GM06990 (cell line): ENCODE measurements at regions not wholly inside any gene's neighbourhood (a gene's known extent, or its start where the extent isn't known, plus 50 kb on each side); places are given as distances from the start of the nearest gene placed in this dataset.

ENCODE experiments used
- DNase-seq: peaks from one replicate; pipeline ENCODE4 v3.0.0-alpha.2; 2011; ENCODE audit not compliant: insufficient read length; ENCODE audit errors: extremely low read depth
- H3K27me3 ChIP-seq: replicated peaks from 2 replicates; pipeline ENCODE4 v1.6.0; 2011; ENCODE audit warnings: low read length; ENCODE audit not compliant: control insufficient read depth, insufficient read depth
- H3K36me3 ChIP-seq: 2 replicates; pipeline ENCODE4 v1.5.1; 2011; ENCODE audit warnings: low read length; ENCODE audit not compliant: control insufficient read depth, insufficient read depth
- H3K4me3 ChIP-seq: replicated peaks from 2 replicates; pipeline ENCODE4 v1.5.1; 2011; ENCODE audit warnings: low read depth, mild to moderate bottlenecking, control low read depth, low read length
- TF ChIP-seq, protein P1 (sequence below): IDR thresholded peaks from 2 replicates; pipeline ENCODE4 v1.5.1; 2011; ENCODE audit warnings: low read length, control low read depth, mild to moderate bottlenecking, inconsistent platforms; ENCODE audit not compliant: insufficient read depth, poor library complexity, severe bottlenecking

DNA sequence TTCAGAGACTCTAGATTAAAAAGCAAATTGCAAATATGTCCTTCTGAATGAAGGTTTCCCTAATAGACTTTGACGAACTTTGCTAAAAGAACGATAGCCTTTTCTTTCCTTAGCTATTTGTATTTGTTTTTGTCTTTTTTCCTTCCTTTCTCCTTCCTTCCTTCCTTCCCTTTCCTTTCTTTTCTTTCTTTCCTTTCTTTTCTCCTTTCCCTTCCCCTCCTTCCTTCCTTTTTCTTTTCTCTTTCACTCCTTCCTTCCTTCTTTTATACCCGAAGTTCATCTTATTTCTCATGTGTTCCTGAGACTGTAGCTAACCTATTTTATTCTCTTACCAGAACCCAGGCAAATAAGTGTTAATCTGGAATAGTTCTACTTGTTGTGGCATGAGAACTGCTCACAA is 381.2 kb upstream of the RUNX1 start:
- DNase-seq: no peak
- Histone ChIP-seq H3K27me3 (no peaks in the 10 kb centered on the region), H3K36me3 (no peaks in the 10 kb centered on the region), H3K4me3 (no peak overlapping the region)
- TF ChIP-seq, protein P1, sequence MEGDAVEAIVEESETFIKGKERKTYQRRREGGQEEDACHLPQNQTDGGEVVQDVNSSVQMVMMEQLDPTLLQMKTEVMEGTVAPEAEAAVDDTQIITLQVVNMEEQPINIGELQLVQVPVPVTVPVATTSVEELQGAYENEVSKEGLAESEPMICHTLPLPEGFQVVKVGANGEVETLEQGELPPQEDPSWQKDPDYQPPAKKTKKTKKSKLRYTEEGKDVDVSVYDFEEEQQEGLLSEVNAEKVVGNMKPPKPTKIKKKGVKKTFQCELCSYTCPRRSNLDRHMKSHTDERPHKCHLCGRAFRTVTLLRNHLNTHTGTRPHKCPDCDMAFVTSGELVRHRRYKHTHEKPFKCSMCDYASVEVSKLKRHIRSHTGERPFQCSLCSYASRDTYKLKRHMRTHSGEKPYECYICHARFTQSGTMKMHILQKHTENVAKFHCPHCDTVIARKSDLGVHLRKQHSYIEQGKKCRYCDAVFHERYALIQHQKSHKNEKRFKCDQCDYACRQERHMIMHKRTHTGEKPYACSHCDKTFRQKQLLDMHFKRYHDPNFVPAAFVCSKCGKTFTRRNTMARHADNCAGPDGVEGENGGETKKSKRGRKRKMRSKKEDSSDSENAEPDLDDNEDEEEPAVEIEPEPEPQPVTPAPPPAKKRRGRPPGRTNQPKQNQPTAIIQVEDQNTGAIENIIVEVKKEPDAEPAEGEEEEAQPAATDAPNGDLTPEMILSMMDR: no peak

DNA sequence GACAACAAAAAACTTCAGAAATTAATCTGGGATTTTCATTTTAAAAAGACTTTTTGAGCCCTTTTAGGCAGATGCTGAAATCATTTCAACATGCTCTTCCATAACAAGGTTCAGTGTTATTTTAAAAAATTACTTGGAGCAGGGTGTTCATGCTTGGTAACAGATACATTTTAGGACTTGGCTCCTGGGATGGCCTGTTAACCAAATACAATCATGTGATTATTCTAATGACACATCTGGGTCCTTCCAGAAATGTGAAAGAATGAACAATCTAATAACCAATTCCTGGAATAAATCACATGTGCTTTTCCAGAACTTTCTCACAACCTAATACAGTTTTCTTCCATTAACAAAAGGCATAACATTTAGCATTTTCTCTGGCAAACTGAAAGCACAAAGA is 379.8 kb upstream of the RUNX1 start:
- TF ChIP-seq, protein P1: no peak
- H3K27me3 ChIP-seq: no peaks in the 10 kb centered on the region
- no peak overlapping the region for H3K4me3 ChIP-seq
- DNase-seq: no peak
- H3K36me3 ChIP-seq: no peaks in the 10 kb centered on the region

DNA sequence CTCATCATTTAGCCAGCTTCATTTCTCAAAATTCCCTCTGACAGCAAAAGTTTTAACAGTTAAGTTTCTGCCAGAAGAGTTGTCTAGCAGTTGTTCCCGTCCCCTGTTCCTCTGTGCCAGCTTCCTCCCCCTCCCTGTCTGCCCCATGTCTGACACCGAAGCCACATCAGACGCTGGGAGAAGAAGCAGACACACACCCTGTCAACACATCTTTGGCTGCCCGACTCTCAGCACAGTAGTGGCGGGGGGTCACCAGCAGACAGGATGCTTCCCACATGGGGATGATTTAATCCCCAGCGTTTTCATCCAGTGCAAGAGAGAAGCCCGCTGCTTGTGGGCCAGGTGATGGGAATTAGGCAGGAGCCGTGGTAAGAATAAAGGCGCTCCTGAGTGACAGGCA is 379.4 kb upstream of the RUNX1 start:
- H3K36me3 ChIP-seq: no peaks in the 10 kb centered on the region
- no peaks in the 10 kb centered on the region for H3K27me3 ChIP-seq
- TF ChIP-seq, protein P1: no peak
- DNase-seq: no peak
- H3K4me3 ChIP-seq: no peak overlapping the region

DNA sequence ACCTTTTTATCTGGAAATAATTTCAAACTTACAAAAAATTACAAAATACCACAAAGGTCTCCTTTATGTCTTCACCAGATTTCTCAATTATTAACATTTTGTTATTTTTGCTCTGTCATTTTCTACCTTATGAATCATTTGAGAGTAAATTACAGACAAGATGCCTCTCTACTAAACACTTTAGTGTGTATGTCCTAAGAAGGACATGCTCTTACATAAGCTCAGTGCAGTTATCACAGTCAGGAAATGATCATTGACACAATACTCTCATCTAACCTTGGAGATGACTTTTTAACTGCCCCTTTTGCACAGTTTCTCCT is 378.9 kb upstream of the RUNX1 start:
- Histone ChIP-seq H3K4me3 (no peak overlapping the region), H3K36me3 (no peaks in the 10 kb centered on the region), H3K27me3 (no peaks in the 10 kb centered on the region)
- no peak for DNase-seq
- TF ChIP-seq, protein P1: no peak

DNA sequence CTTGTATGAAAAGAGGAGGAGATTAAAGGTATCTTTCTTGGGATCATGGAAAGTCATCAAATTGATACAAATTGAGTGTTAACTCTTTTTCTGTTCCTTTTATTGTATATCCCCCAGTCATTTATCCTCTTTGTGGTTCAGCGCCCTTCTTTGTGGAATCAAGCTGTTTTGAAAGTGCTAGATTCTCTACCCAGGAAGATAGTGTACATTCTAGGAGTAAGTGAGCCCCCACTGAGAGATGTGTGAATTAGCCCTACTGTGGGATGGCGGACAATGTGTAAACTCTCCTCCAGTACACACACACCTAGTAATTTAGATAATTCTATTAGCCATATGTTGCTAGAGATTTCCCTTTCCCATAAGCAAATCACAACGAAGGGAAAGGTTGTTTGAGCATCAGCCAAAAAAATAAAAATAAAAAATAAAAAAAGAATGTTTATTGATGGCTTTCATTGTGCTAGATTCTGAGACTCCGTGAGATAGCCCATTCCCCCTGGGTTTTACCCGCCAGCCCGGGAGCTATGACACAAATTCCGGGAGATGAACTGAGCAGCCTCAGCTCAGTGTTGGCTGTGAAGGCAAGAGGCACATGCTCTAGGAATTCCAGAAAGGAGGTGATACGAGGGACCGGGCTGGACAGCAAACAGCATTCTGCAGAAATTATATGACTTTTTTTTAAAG is 378.4 kb upstream of the RUNX1 start:
- Histone ChIP-seq H3K27me3 (no peaks in the 10 kb centered on the region), H3K36me3 (no peaks in the 10 kb centered on the region), H3K4me3 (no peak overlapping the region)
- no peak for DNase-seq
- TF ChIP-seq, protein P1: no peak

DNA sequence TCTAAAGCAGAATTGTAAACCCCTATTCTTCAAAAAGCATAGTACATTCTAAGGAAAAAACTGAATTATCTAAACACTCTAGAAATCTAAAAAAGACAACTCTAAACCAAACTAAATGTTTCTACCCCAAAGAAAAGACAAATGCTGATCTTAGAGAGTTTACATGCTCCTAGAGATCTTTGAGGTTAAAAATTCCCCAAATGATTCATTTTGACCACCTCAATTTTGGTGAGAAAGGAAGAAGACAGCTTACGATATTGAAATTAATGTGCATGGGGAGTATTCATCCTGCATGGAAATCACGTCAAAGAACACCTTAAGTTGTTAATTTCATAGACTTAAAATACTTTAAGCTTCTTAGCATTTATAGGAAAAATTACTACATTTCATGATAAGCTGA is 377.8 kb upstream of the RUNX1 start:
- Histone ChIP-seq H3K27me3 (no peaks in the 10 kb centered on the region), H3K4me3 (no peak overlapping the region), H3K36me3 (no peaks in the 10 kb centered on the region)
- DNase-seq: no peak
- TF ChIP-seq, protein P1: no peak
